BJ (cell line): ENCODE measurements at regions not wholly inside any gene's neighbourhood (a gene's known extent, or its start where the extent isn't known, plus 50 kb on each side); places are given as distances from the start of the nearest gene placed in this dataset.

Experiments used
- CTCF ChIA-PET: fragments of 350-600 bp; formaldehyde crosslinking; extraction: SDS; loops from one replicate; lab custom pipeline; 2021; ENCODE audit warnings: antibody characterized with exemption, inconsistent platforms; lab: Yijun Ruan, JAX
- POLR2A ChIA-PET: fragments of 300-600 bp; sonication (Branson Sonifier 250); formaldehyde crosslinking; extraction: SDS; loops from one replicate; lab custom pipeline; 2021; ENCODE audit warnings: antibody characterized with exemption; lab: Charles Lee
- DNase-seq: peaks from one replicate; pipeline ENCODE4 v3.0.0-alpha.2; 2011; ENCODE audit warnings: low read depth
- H3K27me3 ChIP-seq: 2 replicates; pipeline ENCODE4 v1.6.0; 2011; ENCODE audit warnings: low read length; ENCODE audit not compliant: control insufficient read depth, insufficient read depth
- H3K36me3 ChIP-seq: 2 replicates; pipeline ENCODE4 v1.5.1; 2011; ENCODE audit warnings: low read length; ENCODE audit not compliant: control insufficient read depth, insufficient read depth
- H3K4me3 ChIP-seq: 2 replicates; pipeline ENCODE4 v1.5.1; 2011; ENCODE audit warnings: low read depth, mild to moderate bottlenecking, control low read depth, low read length
- TF ChIP-seq, protein P1 (sequence below): IDR thresholded peaks from 2 replicates; pipeline ENCODE4 v1.5.1; 2011; ENCODE audit warnings: low read depth, mild to moderate bottlenecking, control low read depth, inconsistent platforms, low read length, moderate library complexity; ENCODE audit not compliant: insufficient read depth

DNA sequence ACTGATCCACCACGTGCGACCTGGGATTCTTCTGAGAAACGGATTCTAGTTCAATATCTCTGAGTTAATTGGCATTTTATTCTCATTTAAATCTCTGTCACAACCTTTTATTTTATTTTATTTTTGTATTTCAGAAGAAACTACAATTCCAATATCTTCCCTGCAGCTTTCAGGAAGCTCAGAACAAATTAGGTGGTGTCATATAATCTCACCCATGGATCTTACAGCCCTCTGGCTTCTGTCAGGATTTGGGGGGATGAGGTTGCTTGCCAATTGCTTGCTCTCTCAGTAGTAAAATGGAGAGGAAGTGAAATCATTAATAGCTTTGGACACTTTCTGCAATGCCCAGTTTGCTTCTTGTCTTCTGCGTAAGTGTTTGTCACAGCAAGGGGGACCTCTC lies 205.4 kb downstream of the TLE3 start:
- POLR2A ChIA-PET, result no interaction called here
- DNase-seq, result no peak
- no peaks in the 10 kb centered on the region for H3K36me3 ChIP-seq
- TF ChIP-seq, protein P1, sequence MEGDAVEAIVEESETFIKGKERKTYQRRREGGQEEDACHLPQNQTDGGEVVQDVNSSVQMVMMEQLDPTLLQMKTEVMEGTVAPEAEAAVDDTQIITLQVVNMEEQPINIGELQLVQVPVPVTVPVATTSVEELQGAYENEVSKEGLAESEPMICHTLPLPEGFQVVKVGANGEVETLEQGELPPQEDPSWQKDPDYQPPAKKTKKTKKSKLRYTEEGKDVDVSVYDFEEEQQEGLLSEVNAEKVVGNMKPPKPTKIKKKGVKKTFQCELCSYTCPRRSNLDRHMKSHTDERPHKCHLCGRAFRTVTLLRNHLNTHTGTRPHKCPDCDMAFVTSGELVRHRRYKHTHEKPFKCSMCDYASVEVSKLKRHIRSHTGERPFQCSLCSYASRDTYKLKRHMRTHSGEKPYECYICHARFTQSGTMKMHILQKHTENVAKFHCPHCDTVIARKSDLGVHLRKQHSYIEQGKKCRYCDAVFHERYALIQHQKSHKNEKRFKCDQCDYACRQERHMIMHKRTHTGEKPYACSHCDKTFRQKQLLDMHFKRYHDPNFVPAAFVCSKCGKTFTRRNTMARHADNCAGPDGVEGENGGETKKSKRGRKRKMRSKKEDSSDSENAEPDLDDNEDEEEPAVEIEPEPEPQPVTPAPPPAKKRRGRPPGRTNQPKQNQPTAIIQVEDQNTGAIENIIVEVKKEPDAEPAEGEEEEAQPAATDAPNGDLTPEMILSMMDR, result no peak
- peaks cover 10% of the 10 kb centered on the region for H3K27me3 ChIP-seq
- no peak overlapping the region for H3K4me3 ChIP-seq
- CTCF ChIA-PET, result no interaction called here

DNA sequence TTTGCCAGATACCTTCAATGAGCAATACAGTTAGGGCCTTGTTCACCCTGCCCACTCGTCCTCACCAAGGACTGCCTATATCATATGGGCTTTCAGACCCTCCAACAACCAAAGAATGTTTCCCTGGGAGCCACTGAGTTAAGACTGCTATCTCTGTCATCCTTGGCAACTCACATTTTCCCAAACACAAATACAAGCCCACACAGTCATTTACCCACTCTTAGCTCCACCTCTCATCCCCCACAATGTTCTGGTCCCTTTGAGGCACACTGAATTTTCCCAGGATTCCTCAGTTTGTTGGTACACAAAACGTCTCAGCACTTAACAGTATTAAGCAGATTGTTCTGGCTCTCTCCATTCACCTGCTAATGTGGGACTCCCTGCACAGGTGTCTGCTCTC lies 204.6 kb downstream of the TLE3 start:
- H3K27me3 ChIP-seq, result peaks cover 10% of the 10 kb centered on the region
- no peak overlapping the region for H3K4me3 ChIP-seq
- CTCF ChIA-PET, result no interaction called here
- no peak for DNase-seq
- TF ChIP-seq, protein P1, result no peak
- POLR2A ChIA-PET, result no interaction called here
- H3K36me3 ChIP-seq, result no peaks in the 10 kb centered on the region

DNA sequence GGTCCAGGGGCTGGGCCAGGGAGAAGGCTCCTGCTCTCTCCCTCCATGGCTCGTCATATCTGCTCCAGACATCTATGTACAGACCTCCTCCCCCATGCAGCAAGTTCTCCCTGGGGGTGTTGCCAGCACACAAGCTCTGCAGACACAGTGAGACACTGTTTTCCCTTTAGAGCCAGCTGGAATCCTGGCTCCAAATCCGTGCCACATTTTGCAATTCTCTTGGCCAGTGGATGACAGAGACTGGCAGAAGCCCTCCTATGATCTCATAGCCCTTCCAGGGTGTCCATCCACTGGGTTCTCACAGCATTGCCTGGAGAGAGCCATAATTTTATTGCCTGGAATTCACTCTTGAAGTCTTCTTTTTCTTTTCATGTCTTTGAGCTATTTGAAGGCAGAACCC lies 203.9 kb downstream of the TLE3 start:
- H3K36me3 ChIP-seq, result no peaks in the 10 kb centered on the region
- H3K27me3 ChIP-seq, result peaks cover 10% of the 10 kb centered on the region
- ChIA-PET POLR2A (no interaction called here), CTCF (interaction anchor here (0.7 to 1.7 kb wide), 3 partner anchors 10 to 166 kb away, joined by 3 to 5 read pairs (median 3); no protein-coding TSS in a partner anchor)
- TF ChIP-seq, protein P1, result no peak
- DNase-seq, result no peak
- H3K4me3 ChIP-seq, result no peak overlapping the region

DNA sequence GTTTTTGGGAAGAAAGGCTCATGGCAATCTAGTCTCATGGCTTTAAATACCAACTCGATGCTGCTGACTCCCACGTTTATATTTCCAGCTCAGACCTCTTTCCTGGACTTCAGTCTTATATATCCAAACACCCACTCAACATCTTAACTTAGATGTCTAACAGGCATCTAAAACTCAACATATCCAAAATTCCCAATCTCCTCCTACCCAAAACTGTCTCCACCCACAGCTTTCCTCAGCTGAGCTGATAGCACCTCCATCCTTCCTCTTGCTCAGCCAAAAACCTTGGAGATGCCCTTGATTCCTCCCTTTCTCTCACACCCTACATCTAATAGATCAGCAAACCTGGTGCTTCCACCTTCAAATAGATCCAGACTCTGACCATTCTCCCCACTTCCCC lies 202.5 kb downstream of the TLE3 start:
- no peak for DNase-seq
- TF ChIP-seq, protein P1, result no peak
- Histone ChIP-seq H3K4me3 (no peak overlapping the region), H3K36me3 (no peaks in the 10 kb centered on the region), H3K27me3 (peaks cover 8% of the 10 kb centered on the region)
- ChIA-PET CTCF (interaction anchor here (1.7 kb wide), 1 partner anchor 23 kb away, joined by 5 read pairs; no protein-coding TSS in a partner anchor), POLR2A (no interaction called here)

DNA sequence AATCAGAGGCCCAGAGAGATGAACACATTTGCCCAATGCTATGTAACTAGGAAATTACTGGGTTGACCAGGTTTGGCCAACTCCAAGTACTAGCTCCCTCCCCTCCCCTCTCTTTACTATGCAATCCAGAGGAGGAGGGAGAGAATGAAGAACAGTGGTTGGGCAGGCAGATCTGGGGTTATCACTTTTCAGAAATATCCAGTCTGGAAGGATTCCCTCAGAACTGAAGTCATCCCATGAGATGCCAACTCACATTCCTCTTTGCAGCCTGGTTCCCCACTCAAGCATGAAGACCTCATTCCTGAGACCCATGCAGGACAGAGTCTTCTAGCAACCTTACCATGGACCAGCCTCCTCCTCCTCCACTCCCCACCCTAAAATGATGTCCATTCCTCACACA lies 201.1 kb downstream of the TLE3 start:
- TF ChIP-seq, protein P1, result no peak
- H3K36me3 ChIP-seq, result no peaks in the 10 kb centered on the region
- POLR2A ChIA-PET, result no interaction called here
- no peak for DNase-seq
- no peak overlapping the region for H3K4me3 ChIP-seq
- CTCF ChIA-PET, result no interaction called here
- H3K27me3 ChIP-seq, result peaks cover 6% of the 10 kb centered on the region
